Adrenal gland (tissue), 9 donors: ENCODE measurements at regions not wholly inside any gene's neighbourhood (a gene's known extent, or its start where the extent isn't known, plus 50 kb on each side); places are given as distances from the start of the nearest gene placed in this dataset.

Experiments used
- DNase-seq, 7 donors: peaks; one replicate each; pipeline ENCODE4 v3.0.0-alpha.2; 2019 to 2020
- H3K27ac ChIP-seq, 5 donors: fragments of 200-600 bp; sonication (generic) in 4 of 5; 1 replicate in 3 of 5; 2 replicates in 2 of 5; pipeline versions ENCODE4 v1.5.1 to v1.8.0; 2016 to 2020; ENCODE audit warnings: mild to moderate bottlenecking in 1 of 5
- H3K27me3 ChIP-seq: fragments of 200-600 bp; 2 replicates; pipeline ENCODE4 v1.8.0; 2021
- H3K36me3 ChIP-seq, 2 donors: fragments of 200-600 bp; replicated peaks in 1 of 2; 1 replicate in 1 of 2; 2 replicates in 1 of 2; pipeline versions ENCODE4 v1.5.1 to v1.8.0; 2018 to 2022
- H3K4me1 ChIP-seq, 2 donors: fragments of 200-600 bp; replicated peaks in 1 of 2; 1 replicate in 1 of 2; 2 replicates in 1 of 2; pipeline versions ENCODE4 v1.5.1 to v1.8.0; 2018 to 2021
- H3K4me3 ChIP-seq, 4 donors: fragments of 200-600 bp; sonication (generic) in 3 of 4; one replicate each; pipeline ENCODE4 v1.5.1; 2016 to 2018
- H3K9me3 ChIP-seq, 3 donors: fragments of 200-600 bp; sonication (generic) in 1 of 3; replicated peaks in 1 of 3; 1 replicate in 2 of 3; 2 replicates in 1 of 3; pipeline versions ENCODE4 v1.5.1 to v1.8.0; 2016 to 2021
- POLR2A ChIP-seq, 2 donors: fragments of 450-650 bp; IDR thresholded peaks; one replicate each; pipeline ENCODE4 v1.6.1; 2017; ENCODE audit warnings: antibody characterized with exemption in 2 of 2, mild to moderate bottlenecking in 2 of 2, moderate library complexity in 1 of 2
- WGBS, 4 donors: extraction: QIAGEN DNeasy Blood & Tissue Kit in 2 of 4; methylation state at CpG; one replicate each; pipeline versions ENCODE4 v1.1.5 to v1.1.7; 2013 to 2017; 5-methylcytosine and 5-hydroxymethylcytosine counted together
- intact Hi-C, 2 donors: fragments of 100-400 bp; cut with DNase I; formaldehyde crosslinking; loops; one replicate each; pipeline versions ENCODE4 v1.14.1 to v1.15.0; 2022 to 2023
- TF ChIP-seq, protein P1 (sequence below), 6 experiments: fragments of 450-650 bp in 4 of 6; fragments of 200-600 bp in 2 of 6; sonication (generic) in 1 of 6; IDR thresholded peaks; 1 replicate in 5 of 6; 2 replicates in 1 of 6; pipeline versions ENCODE4 v1.5.1 to v1.8.0; 2016 to 2021; ENCODE audit warnings: antibody characterized with exemption in 6 of 6, mild to moderate bottlenecking in 2 of 6, moderate library complexity in 1 of 6
- donor health status: healthy with polysubstance abuse.
- donor health status: Bipolar disorder and iron deficiency.
- donor health status: DM: yes; HTN: yes; CAD: no.
- donor health status: DM: no; HTN: no; CAD: no.
- donor health status: DM: no; HTN: no; CAD: no.

DNA sequence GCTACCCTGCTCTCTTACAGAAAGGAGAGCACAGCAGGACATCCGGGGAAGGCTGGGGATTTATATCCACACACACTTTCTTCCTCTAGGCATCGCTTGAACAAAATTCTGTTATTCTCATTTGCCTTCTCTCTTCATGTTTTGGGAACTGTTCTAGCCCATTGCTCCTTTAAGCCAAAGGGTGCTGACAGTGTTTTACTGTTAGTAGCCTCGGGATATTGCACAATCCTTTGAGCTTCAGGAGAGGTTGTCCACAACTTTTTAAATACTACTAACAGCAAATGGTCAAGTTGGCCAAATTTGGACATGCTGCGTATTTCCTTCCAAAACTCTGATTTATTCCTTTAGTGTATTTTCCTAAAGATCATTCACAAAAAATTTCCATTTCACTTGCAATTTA lies 579.2 kb upstream of the RGS18 start:
- Histone ChIP-seq H3K9me3 (no peaks in the 10 kb centered on the region), H3K4me3 (no peak overlapping the region), H3K36me3 (no peaks in the 10 kb centered on the region), H3K27ac (no peak overlapping the region), H3K4me1 (no peaks in the 10 kb centered on the region), H3K27me3 (no peaks in the 10 kb centered on the region)
- TF ChIP-seq POLR2A (IDR thresholded peaks at IDR 0.05), result no peak
- TF ChIP-seq, protein P1, sequence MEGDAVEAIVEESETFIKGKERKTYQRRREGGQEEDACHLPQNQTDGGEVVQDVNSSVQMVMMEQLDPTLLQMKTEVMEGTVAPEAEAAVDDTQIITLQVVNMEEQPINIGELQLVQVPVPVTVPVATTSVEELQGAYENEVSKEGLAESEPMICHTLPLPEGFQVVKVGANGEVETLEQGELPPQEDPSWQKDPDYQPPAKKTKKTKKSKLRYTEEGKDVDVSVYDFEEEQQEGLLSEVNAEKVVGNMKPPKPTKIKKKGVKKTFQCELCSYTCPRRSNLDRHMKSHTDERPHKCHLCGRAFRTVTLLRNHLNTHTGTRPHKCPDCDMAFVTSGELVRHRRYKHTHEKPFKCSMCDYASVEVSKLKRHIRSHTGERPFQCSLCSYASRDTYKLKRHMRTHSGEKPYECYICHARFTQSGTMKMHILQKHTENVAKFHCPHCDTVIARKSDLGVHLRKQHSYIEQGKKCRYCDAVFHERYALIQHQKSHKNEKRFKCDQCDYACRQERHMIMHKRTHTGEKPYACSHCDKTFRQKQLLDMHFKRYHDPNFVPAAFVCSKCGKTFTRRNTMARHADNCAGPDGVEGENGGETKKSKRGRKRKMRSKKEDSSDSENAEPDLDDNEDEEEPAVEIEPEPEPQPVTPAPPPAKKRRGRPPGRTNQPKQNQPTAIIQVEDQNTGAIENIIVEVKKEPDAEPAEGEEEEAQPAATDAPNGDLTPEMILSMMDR (IDR thresholded peaks at IDR 0.05), result no peak
- intact Hi-C loops, result no loop called here
- 62 to 72% (median 67%) methylated on average over 4 of the region's 4 CpGs for WGBS, 4 donors
- no peak for DNase-seq

DNA sequence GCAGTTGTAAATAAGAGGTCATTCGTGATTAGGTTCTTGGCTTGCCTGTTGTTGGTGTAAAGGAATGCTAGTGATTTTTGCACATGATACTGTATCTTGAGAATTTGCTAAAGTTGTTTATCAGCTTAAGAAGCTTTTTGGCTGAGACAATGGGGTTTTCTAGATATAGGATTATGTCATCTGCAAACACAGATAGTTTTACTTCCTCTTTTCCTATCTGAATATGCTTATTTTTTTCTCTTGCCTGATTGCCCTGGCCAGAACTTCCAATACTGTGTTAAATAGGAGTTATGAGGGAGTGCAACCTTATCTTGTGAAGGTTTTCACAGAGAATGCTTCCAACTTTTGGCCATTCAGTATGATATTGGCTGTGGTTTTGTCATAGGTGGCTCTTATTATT lies 576.1 kb upstream of the RGS18 start:
- H3K4me3 ChIP-seq, result no peak overlapping the region
- H3K9me3 ChIP-seq, result no peaks in the 10 kb centered on the region
- no peaks in the 10 kb centered on the region for H3K4me1 ChIP-seq
- no peak for DNase-seq
- 55 to 69% (median 66%) methylated on average over 1 of the region's 1 CpG for WGBS, 4 donors
- TF ChIP-seq, protein P1 (IDR thresholded peaks at IDR 0.05), result no peak
- TF ChIP-seq POLR2A (IDR thresholded peaks at IDR 0.05), result no peak
- H3K27me3 ChIP-seq, result no peaks in the 10 kb centered on the region
- intact Hi-C loops, result no loop called here
- no peak overlapping the region for H3K27ac ChIP-seq
- H3K36me3 ChIP-seq, result no peaks in the 10 kb centered on the region

DNA sequence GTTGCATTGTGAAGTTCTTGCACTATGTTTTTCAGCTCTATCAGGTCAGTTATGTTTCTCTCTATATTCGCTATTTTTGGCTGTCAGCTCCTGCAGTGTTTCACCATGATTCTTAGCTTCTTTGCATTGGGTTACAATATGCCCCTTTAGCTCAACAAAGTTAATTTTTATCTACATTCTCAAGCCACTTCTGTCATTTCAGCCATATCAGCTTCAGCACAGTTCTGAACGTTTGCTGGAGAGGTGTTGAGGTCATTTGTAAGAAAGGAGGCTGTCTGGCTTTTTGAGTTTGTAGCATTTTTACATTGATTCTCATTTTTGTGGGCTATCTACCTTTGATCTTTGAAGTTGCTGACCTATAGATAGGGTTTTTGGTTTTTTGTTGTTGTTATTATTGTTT lies 573.2 kb upstream of the RGS18 start:
- 50 to 75% (median 56%) methylated on average over 2 of the region's 2 CpGs for WGBS, 4 donors
- Histone ChIP-seq H3K27ac (no peak overlapping the region), H3K4me1 (no peaks in the 10 kb centered on the region), H3K4me3 (no peak overlapping the region), H3K36me3 (no peaks in the 10 kb centered on the region), H3K9me3 (no peaks in the 10 kb centered on the region), H3K27me3 (no peaks in the 10 kb centered on the region)
- DNase-seq, result no peak
- TF ChIP-seq POLR2A (IDR thresholded peaks at IDR 0.05), result no peak
- TF ChIP-seq, protein P1 (IDR thresholded peaks at IDR 0.05), result no peak
- intact Hi-C loops, result no loop called here

DNA sequence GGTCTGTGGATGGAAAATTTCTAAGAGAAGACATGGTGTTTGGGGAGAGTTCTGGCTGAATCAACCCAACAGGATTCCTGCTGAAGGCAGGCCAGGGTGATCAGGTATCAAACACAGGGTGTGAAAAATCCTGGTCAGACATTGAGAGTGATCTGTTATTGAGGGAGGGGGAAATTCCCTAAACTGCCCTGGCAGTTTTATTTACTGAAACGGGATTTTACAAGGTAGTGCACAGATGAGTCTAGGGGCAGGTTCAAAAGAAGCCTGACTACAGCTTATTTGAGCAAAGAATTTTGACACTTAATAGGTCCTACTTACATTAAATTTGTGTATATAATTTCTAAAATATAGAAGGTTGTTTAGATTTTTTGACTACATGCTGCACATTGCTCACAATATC lies 569.4 kb upstream of the RGS18 start:
- DNase-seq, result no peak
- WGBS, 4 donors, result 60 to 80% (median 75%) methylated on average over 1 of the region's 1 CpG
- TF ChIP-seq, protein P1 (IDR thresholded peaks at IDR 0.05), result no peak
- no peak for TF ChIP-seq POLR2A (IDR thresholded peaks at IDR 0.05)
- no peak overlapping the region for H3K4me3 ChIP-seq
- intact Hi-C loops, result no loop called here
- H3K4me1 ChIP-seq, result no peaks in the 10 kb centered on the region
- no peak overlapping the region for H3K27ac ChIP-seq
- no peaks in the 10 kb centered on the region for H3K27me3 ChIP-seq
- no peaks in the 10 kb centered on the region for H3K36me3 ChIP-seq
- no peaks in the 10 kb centered on the region for H3K9me3 ChIP-seq
